Thyroid gland (tissue), 4 donors: ENCODE measurements at regions not wholly inside any gene's neighbourhood (a gene's known extent, or its start where the extent isn't known, plus 50 kb on each side); places are given as distances from the start of the nearest gene placed in this dataset. TPM values are rescaled to one million over a fixed set of nuclear protein-coding genes. Genes with fewer than 3 reads are reported as not detected.

Source experiments
- DNase-seq, 2 donors: peaks; one replicate each; pipeline ENCODE4 v3.0.0-alpha.2; 2019
- H3K27ac ChIP-seq, 3 donors: fragments of 200-600 bp; sonication (generic); 1 replicate in 2 of 3; 2 replicates in 1 of 3; pipeline ENCODE4 v1.5.1; 2016 to 2019; ENCODE audit warnings: mild to moderate bottlenecking in 1 of 3, moderate library complexity in 1 of 3
- H3K27me3 ChIP-seq: fragments of 200-600 bp; sonication (generic); one replicate; pipeline ENCODE4 v1.5.1; 2019
- H3K36me3 ChIP-seq, 2 donors: fragments of 200-600 bp; sonication (generic); one replicate each; pipeline ENCODE4 v1.5.1; 2016 to 2019
- H3K4me1 ChIP-seq, 2 donors: fragments of 200-600 bp; sonication (generic); one replicate each; pipeline ENCODE4 v1.5.1; 2017 to 2019
- H3K4me3 ChIP-seq, 3 donors: fragments of 200-600 bp; sonication (generic); replicated peaks in 1 of 3; 1 replicate in 2 of 3; 2 replicates in 1 of 3; pipeline ENCODE4 v1.5.1; 2016; ENCODE audit warnings: mild to moderate bottlenecking in 1 of 3
- H3K9me3 ChIP-seq: fragments of 200-600 bp; sonication (generic); one replicate; pipeline ENCODE4 v1.5.1; 2017
- CTCF ChIP-seq, 6 experiments: fragments of 200-600 bp in 3 of 6; fragments of 450-650 bp in 3 of 6; sonication (generic) in 3 of 6; IDR thresholded peaks; one replicate each; pipeline ENCODE4 v1.5.1; 2016 to 2019; ENCODE audit warnings: antibody characterized with exemption in 6 of 6, mild to moderate bottlenecking in 2 of 6, inconsistent platforms in 1 of 6, moderate library complexity in 1 of 6
- POLR2A ChIP-seq, 2 donors: fragments of 450-650 bp; IDR thresholded peaks; one replicate each; pipeline ENCODE4 v1.6.1; 2017; ENCODE audit warnings: antibody characterized with exemption in 2 of 2, mild to moderate bottlenecking in 2 of 2, moderate library complexity in 1 of 2
- WGBS, 2 donors: methylation state at CpG; one replicate each; pipeline ENCODE4 v1.1.5; 2017; 5-methylcytosine and 5-hydroxymethylcytosine counted together
- intact Hi-C: fragments of 100-400 bp; cut with DNase I; formaldehyde crosslinking; loops from one replicate; pipeline ENCODE4 v1.15.1; 2023
- small RNA-seq: library from RNA; depleted of rRNA; stranded (forward); fragments of <200 nt; gene quantifications from one replicate; pipeline ENCODE3, GENCODE V24; 2016

GRCh38 chr2:157927155-157927554 lies 51.0 kb upstream of the ACVR1 start:
- Histone ChIP-seq H3K36me3 (no peaks in the 10 kb centered on the region), H3K9me3 (no peaks in the 10 kb centered on the region), H3K4me1 (no peaks in the 10 kb centered on the region), H3K27ac (no peak overlapping the region), H3K4me3 (no peak overlapping the region), H3K27me3 (no peaks in the 10 kb centered on the region)
- TF ChIP-seq CTCF (IDR thresholded peaks at IDR 0.05), result no peak
- TF ChIP-seq POLR2A (IDR thresholded peaks at IDR 0.05), result no peak
- no peak for DNase-seq
- intact Hi-C loops, result no loop called here
- 95 to 100% methylated on average over 2 of the region's 2 CpGs for WGBS, 2 donors

Small RNA genes in the stretch of these regions (small RNA-seq; reads per million reads assigned to genes)
- not detected for gene RNU6-932P
